BE2C (cell line): ENCODE measurements at regions not wholly inside any gene's neighbourhood (a gene's known extent, or its start where the extent isn't known, plus 50 kb on each side); places are given as distances from the start of the nearest gene placed in this dataset.

ENCODE experiments used
- DNase-seq: peaks from one replicate; pipeline ENCODE4 v3.0.0-alpha.2; 2020
- H3K27me3 ChIP-seq: fragments of 250-450 bp; sonication (Bioruptor Pico); 2 replicates; pipeline ENCODE4 v1.5.1; 2020; ENCODE audit warnings: mild to moderate bottlenecking
- H3K36me3 ChIP-seq: fragments of 250-450 bp; sonication (Bioruptor Pico); 2 replicates; pipeline ENCODE4 v1.5.1; 2020; ENCODE audit warnings: mild to moderate bottlenecking
- H3K4me1 ChIP-seq: fragments of 250-450 bp; sonication (Bioruptor Pico); 2 replicates; pipeline ENCODE4 v1.5.1; 2020
- H3K4me3 ChIP-seq: 2 replicates; pipeline ENCODE4 v1.5.1; 2011; ENCODE audit warnings: low read depth, low read length
- H3K9me3 ChIP-seq: fragments of 250-450 bp; sonication (Bioruptor Pico); 2 replicates; pipeline ENCODE4 v1.5.1; 2020
- CTCF ChIP-seq: IDR thresholded peaks from 2 replicates; pipeline ENCODE4 v1.5.1; 2012; ENCODE audit warnings: mild to moderate bottlenecking, low read depth, low read length

GRCh38 chr9:126125992-126126409 lies 200.6 kb upstream of the MVB12B start:
- DNase-seq: peak; percentile 38
- Histone ChIP-seq H3K27me3 (no peaks in the 10 kb centered on the region), H3K36me3 (no peaks in the 10 kb centered on the region), H3K4me3 (no peak overlapping the region), H3K9me3 (no peaks in the 10 kb centered on the region), H3K4me1 (peaks cover 9% of the 10 kb centered on the region)
- no peak for TF ChIP-seq CTCF

- TF ChIP-seq CTCF: no peak
Measured at GRCh38 chr9:126126807-126127206, 199.8 kb upstream of the MVB12B start.

GRCh38 chr9:126127591-126127990 lies 199.0 kb upstream of the MVB12B start:
- no peaks in the 10 kb centered on the region for H3K27me3 ChIP-seq
- DNase-seq: no peak
- no peak overlapping the region for H3K4me3 ChIP-seq
- TF ChIP-seq CTCF: no peak
- H3K4me1 ChIP-seq: peaks cover 9% of the 10 kb centered on the region
- no peaks in the 10 kb centered on the region for H3K9me3 ChIP-seq
- H3K36me3 ChIP-seq: no peaks in the 10 kb centered on the region

More at GRCh38 chr9:126126807-126127206, 199.8 kb upstream of the MVB12B start:
- Histone ChIP-seq H3K4me3 (no peak overlapping the region), H3K9me3 (no peaks in the 10 kb centered on the region), H3K4me1 (peaks cover 9% of the 10 kb centered on the region), H3K36me3 (no peaks in the 10 kb centered on the region), H3K27me3 (no peaks in the 10 kb centered on the region)
- DNase-seq: no peak

- peaks cover 9% of the 10 kb centered on the region for H3K4me1 ChIP-seq
- H3K36me3 ChIP-seq: no peaks in the 10 kb centered on the region
- no peak for TF ChIP-seq CTCF
- no peak overlapping the region for H3K4me3 ChIP-seq
- no peaks in the 10 kb centered on the region for H3K27me3 ChIP-seq
- no peak for DNase-seq
- H3K9me3 ChIP-seq: no peaks in the 10 kb centered on the region
Measured at GRCh38 chr9:126128494-126129142, 198.0 kb upstream of the MVB12B start.

GRCh38 chr9:126131066-126132010 lies 195.3 kb upstream of the MVB12B start:
- H3K4me3 ChIP-seq: no peak overlapping the region
- H3K27me3 ChIP-seq: no peaks in the 10 kb centered on the region
- H3K9me3 ChIP-seq: no peaks in the 10 kb centered on the region
- no peaks in the 10 kb centered on the region for H3K36me3 ChIP-seq
- TF ChIP-seq CTCF: no peak
- peaks cover under 1% of the 10 kb centered on the region; the same call in 1 of the 2 replicates for H3K4me1 ChIP-seq
- DNase-seq: no peak

GRCh38 chr9:126132746-126133145 lies 193.9 kb upstream of the MVB12B start:
- Histone ChIP-seq H3K4me3 (no peak overlapping the region), H3K27me3 (no peaks in the 10 kb centered on the region), H3K36me3 (no peaks in the 10 kb centered on the region), H3K4me1 (no peaks in the 10 kb centered on the region), H3K9me3 (no peaks in the 10 kb centered on the region)
- DNase-seq: no peak
- no peak for TF ChIP-seq CTCF
